ENCODE measurements at regions not wholly inside any gene's neighbourhood (a gene's known extent, or its start where the extent isn't known, plus 50 kb on each side); places are given as distances from the start of the nearest gene placed in this dataset.

- no peak for TF ChIP-seq CTCF (IDR thresholded peaks at IDR 0.05)
- TF ChIP-seq POLR2A (IDR thresholded peaks at IDR 0.05) = no peak
These were observed 1634.3 kb upstream of the ADGRL3 start for GRCh38 chr4:59565836-59566235.

All from right lobe of liver (tissue), 4 donors.